Gastroesophageal sphincter (tissue), 3 donors: ENCODE measurements at regions not wholly inside any gene's neighbourhood (a gene's known extent, or its start where the extent isn't known, plus 50 kb on each side); places are given as distances from the start of the nearest gene placed in this dataset.

Source experiments
- EP300 ChIP-seq: sonication (generic); formaldehyde crosslinking; IDR thresholded peaks from one replicate; pipeline ENCODE4 v1.6.1; 2017; ENCODE audit warnings: antibody characterized with exemption, mild to moderate bottlenecking
- POLR2A ChIP-seq, 2 donors: fragments of 450-650 bp; IDR thresholded peaks; one replicate each; pipeline ENCODE4 v1.6.1; 2017; ENCODE audit warnings: antibody characterized with exemption in 2 of 2, mild to moderate bottlenecking in 2 of 2, moderate library complexity in 1 of 2
- TF ChIP-seq, protein P1 (sequence below), 4 experiments: fragments of 200-600 bp in 2 of 4; fragments of 450-650 bp in 2 of 4; sonication (generic) in 1 of 4; IDR thresholded peaks; one replicate each; pipeline ENCODE4 v1.5.1; 2017 to 2019; ENCODE audit warnings: antibody characterized with exemption in 4 of 4, mild to moderate bottlenecking in 2 of 4, moderate library complexity in 2 of 4

DNA sequence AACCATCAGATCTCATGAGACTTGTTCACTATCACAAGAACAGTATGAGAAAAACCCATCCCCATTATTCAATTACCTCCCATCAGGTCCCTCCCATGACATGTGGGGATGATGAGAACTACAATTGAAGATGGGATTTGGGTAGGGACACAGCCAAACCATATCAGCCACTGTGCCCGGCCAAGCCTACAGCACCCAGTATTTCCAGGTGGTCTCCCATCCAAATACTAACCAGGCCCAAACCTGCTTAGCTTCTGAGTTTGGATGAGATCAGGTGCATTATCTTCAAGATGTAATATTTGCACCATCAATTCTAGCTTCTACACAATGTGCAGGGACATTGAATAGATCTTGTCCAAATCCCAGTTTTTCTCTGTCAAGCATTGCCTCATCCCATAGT lies 196.9 kb downstream of the BAMBI start:
- TF ChIP-seq, protein P1, sequence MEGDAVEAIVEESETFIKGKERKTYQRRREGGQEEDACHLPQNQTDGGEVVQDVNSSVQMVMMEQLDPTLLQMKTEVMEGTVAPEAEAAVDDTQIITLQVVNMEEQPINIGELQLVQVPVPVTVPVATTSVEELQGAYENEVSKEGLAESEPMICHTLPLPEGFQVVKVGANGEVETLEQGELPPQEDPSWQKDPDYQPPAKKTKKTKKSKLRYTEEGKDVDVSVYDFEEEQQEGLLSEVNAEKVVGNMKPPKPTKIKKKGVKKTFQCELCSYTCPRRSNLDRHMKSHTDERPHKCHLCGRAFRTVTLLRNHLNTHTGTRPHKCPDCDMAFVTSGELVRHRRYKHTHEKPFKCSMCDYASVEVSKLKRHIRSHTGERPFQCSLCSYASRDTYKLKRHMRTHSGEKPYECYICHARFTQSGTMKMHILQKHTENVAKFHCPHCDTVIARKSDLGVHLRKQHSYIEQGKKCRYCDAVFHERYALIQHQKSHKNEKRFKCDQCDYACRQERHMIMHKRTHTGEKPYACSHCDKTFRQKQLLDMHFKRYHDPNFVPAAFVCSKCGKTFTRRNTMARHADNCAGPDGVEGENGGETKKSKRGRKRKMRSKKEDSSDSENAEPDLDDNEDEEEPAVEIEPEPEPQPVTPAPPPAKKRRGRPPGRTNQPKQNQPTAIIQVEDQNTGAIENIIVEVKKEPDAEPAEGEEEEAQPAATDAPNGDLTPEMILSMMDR (IDR thresholded peaks at IDR 0.05) = no peak
- TF ChIP-seq POLR2A (IDR thresholded peaks at IDR 0.05) (no peak), EP300 (no peak)
